ENCODE measurements at regions not wholly inside any gene's neighbourhood (a gene's known extent, or its start where the extent isn't known, plus 50 kb on each side); places are given as distances from the start of the nearest gene placed in this dataset.

- no peak for TF ChIP-seq POLR2AphosphoS5 (IDR thresholded peaks at IDR 0.05; ENCODE audit: insufficient read depth, low read depth, low read length)
- TF ChIP-seq, protein P1, sequence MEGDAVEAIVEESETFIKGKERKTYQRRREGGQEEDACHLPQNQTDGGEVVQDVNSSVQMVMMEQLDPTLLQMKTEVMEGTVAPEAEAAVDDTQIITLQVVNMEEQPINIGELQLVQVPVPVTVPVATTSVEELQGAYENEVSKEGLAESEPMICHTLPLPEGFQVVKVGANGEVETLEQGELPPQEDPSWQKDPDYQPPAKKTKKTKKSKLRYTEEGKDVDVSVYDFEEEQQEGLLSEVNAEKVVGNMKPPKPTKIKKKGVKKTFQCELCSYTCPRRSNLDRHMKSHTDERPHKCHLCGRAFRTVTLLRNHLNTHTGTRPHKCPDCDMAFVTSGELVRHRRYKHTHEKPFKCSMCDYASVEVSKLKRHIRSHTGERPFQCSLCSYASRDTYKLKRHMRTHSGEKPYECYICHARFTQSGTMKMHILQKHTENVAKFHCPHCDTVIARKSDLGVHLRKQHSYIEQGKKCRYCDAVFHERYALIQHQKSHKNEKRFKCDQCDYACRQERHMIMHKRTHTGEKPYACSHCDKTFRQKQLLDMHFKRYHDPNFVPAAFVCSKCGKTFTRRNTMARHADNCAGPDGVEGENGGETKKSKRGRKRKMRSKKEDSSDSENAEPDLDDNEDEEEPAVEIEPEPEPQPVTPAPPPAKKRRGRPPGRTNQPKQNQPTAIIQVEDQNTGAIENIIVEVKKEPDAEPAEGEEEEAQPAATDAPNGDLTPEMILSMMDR (IDR thresholded peaks at IDR 0.05; ENCODE audit: extremely low read depth in 1 of 2, insufficient read depth in 1 of 2, low read depth in 1 of 2, low read length in 2 of 2) = no peak
- TF ChIP-seq GATA2 (IDR thresholded peaks at IDR 0.05; ENCODE audit: insufficient read depth, insufficient read length, low read depth, low read length) = no peak
- TF ChIP-seq MAX (IDR thresholded peaks at IDR 0.05; ENCODE audit: insufficient read depth, insufficient read length) = no peak
- TF ChIP-seq MYC (IDR thresholded peaks at IDR 0.05; ENCODE audit: low read depth, low read length) = no peak
- no peak for TF ChIP-seq JUN (IDR thresholded peaks at IDR 0.05; ENCODE audit: borderline replicate concordance, insufficient read depth, insufficient read length, low read depth)
- no peak for TF ChIP-seq EZH2 (IDR thresholded peaks at IDR 0.05; ENCODE audit: borderline replicate concordance, low read depth, low read length, severe bottlenecking)
- TF ChIP-seq POLR2A (IDR thresholded peaks at IDR 0.05; ENCODE audit: low read depth, low read length) = no peak
- TF ChIP-seq FOS (IDR thresholded peaks at IDR 0.05; ENCODE audit: borderline replicate concordance, insufficient read depth, low read length) = no peak
- H3K9me3 ChIP-seq (replicated peaks; ENCODE audit: control insufficient read depth, insufficient read depth, low read length) = peaks cover 3% of the 10 kb centered on the region
- CTCF ChIA-PET = no interaction called here
- H3K9ac ChIP-seq (replicated peaks; ENCODE audit: extremely low read depth, insufficient read depth, low read length) = no peak overlapping the region
- no peaks in the 10 kb centered on the region for H3K4me1 ChIP-seq (ENCODE audit: control insufficient read depth, extremely low read depth, insufficient read depth, low read length)
- no peaks in the 10 kb centered on the region for H3K9me1 ChIP-seq (replicated peaks; ENCODE audit: control insufficient read depth, extremely low read depth, insufficient read depth, low read length)
- no peaks in the 10 kb centered on the region for H3K36me3 ChIP-seq (ENCODE audit: control insufficient read depth in 2 of 2, extremely low read depth in 1 of 2, insufficient read depth in 2 of 2, low read length in 2 of 2)
- DNase-seq (ENCODE audit: low read depth, low spot score) = no peak
- H3K4me2 ChIP-seq (ENCODE audit: insufficient read depth, low read length) = no peak overlapping the region
- POLR2A ChIA-PET = no interaction called here
- no peaks in the 10 kb centered on the region for H3K27me3 ChIP-seq (ENCODE audit: control insufficient read depth in 2 of 2, insufficient read depth in 2 of 2, low read length in 2 of 2)
- no peak overlapping the region for H3K27ac ChIP-seq (ENCODE audit: insufficient read depth, low read depth, low read length)
- no peak for FAIRE-seq
- intact Hi-C loops (cut with micrococcal nuclease) (no loop called here), dilution Hi-C loops (cut with MboI; ENCODE audit: extremely low pct_ligation_motif_present, low sequenced_read_pairs) (no loop called here)
- H4K20me1 ChIP-seq (replicated peaks; ENCODE audit: control insufficient read depth, extremely low read depth, insufficient read depth, low read length) = no peaks in the 10 kb centered on the region
- no peaks in the 10 kb centered on the region for H3K79me2 ChIP-seq (ENCODE audit: control insufficient read depth, insufficient read depth, low read length)
- H2AFZ ChIP-seq (ENCODE audit: low read depth, low read length) = no peak overlapping the region
- no peak overlapping the region for H3K4me3 ChIP-seq (replicated peaks in 1 of 3; ENCODE audit: insufficient read depth in 1 of 3, low read depth in 1 of 3, low read length in 3 of 3)
- no TSS peak for BruUV-seq (replicated peaks)
These were observed 632.9 kb upstream of the CELF4 start for GRCh38 chr18:38198526-38198925.

All from endothelial cell of umbilical vein (primary cell).